ENCODE measurements at regions not wholly inside any gene's neighbourhood (a gene's known extent, or its start where the extent isn't known, plus 50 kb on each side); places are given as distances from the start of the nearest gene placed in this dataset.

- TF ChIP-seq CTCF (IDR thresholded peaks at IDR 0.05): peak; percentile 48
These were observed 338.7 kb downstream of the HRH4 start for GRCh38 chr18:24799176-24799575.

- TF ChIP-seq CTCF (IDR thresholded peaks at IDR 0.05): no peak
These were observed 339.3 kb downstream of the HRH4 start for GRCh38 chr18:24799720-24800119.

DNA sequence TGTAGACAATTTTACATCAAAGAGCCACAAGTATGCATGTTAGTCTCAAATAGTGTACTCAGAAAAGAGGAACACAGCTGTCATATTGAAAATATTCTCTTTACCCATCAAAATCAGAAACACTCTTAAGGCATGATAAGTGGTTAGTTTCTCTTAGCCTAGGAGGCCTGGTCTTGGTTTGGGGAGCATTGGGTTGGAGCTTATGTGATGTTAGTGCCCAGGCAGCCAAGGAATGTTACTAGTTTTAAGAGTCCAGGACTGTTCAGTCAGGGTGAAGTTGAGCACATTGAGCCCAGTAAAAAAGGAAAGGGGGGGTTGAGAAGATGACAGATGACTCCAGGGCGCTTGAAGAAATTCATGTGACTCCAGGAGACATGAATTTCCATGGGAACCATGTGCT lies 340.6 kb downstream of the HRH4 start:
- TF ChIP-seq CTCF (IDR thresholded peaks at IDR 0.05): no peak

DNA sequence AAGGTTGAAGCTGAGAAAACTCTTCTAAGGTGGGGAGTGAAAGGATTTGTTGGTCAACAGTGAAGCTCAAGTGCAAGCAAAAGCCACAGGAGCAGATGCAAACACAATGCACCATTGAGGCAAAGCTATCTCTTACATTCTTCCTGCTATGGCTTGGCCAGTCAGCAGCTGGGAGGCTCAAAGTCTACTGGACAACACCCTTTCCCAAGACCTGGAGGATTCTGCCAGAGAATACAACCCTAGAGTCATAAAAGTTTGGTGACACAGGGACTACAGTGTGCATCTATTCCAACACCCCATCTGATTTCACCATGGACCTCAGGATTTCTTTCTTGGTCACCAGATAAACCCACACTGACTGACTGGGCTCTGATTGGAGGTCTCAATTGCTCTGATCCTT lies 342.0 kb downstream of the HRH4 start:
- TF ChIP-seq CTCF (IDR thresholded peaks at IDR 0.05): no peak

DNA sequence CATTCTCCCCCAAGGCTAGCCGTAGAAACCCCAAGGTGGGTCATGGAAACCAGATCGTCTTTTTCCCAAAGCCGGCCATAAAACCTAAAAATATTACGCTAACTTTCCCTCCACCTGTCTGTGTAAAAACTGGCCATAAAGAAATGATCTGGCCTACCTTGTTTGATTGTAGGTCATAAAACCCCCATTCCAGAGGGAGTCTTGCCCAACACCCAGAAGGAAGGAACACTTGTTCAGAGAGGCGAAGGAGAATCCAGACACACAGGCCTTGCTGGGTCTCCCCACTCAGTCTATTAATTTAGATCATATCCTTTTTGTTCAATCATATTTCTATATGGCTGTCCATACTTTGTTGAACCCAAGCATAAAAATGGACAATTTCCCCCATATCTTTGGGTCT lies 344.7 kb downstream of the HRH4 start:
- no peak for TF ChIP-seq CTCF (IDR thresholded peaks at IDR 0.05)

- no peak for TF ChIP-seq CTCF (IDR thresholded peaks at IDR 0.05)
These were observed 348.9 kb downstream of the HRH4 start for GRCh38 chr18:24809173-24809950.

GRCh38 chr18:24810561-24811305 lies 350.3 kb downstream of the HRH4 start:
- no peak for TF ChIP-seq CTCF (IDR thresholded peaks at IDR 0.05)

Measured in LNCAP (cell line).